Esophagus squamous epithelium (tissue), 5 donors: ENCODE measurements at regions not wholly inside any gene's neighbourhood (a gene's known extent, or its start where the extent isn't known, plus 50 kb on each side); places are given as distances from the start of the nearest gene placed in this dataset.
"Not testable (repeated sequence)": the region's sequence is repeated elsewhere in the genome, so short reads cannot be mapped to it uniquely, and the experiment has no call there.

Experiments
- DNase-seq: peaks from one replicate; lab custom pipeline; 2025; lab: John Stamatoyannopoulos, UW
- H3K27ac ChIP-seq, 4 donors: fragments of 200-600 bp; sonication (generic); one replicate each; pipeline ENCODE4 v1.5.1; 2016 to 2019; ENCODE audit warnings: mild to moderate bottlenecking in 1 of 4
- H3K27me3 ChIP-seq, 4 donors: fragments of 200-600 bp; sonication (generic); 1 replicate in 3 of 4; 2 replicates in 1 of 4; pipeline versions ENCODE4 v1.5.1 to v1.6.0; 2017 to 2021; ENCODE audit warnings: antibody characterized with exemption in 1 of 4
- H3K36me3 ChIP-seq, 3 donors: fragments of 200-600 bp; sonication (generic); one replicate each; pipeline ENCODE4 v1.5.1; 2016 to 2019
- H3K4me1 ChIP-seq, 3 donors: fragments of 200-600 bp; sonication (generic); one replicate each; pipeline ENCODE4 v1.5.1; 2017 to 2019
- H3K4me3 ChIP-seq, 4 donors: fragments of 200-600 bp; sonication (generic); 1 replicate in 3 of 4; 2 replicates in 1 of 4; pipeline ENCODE4 v1.5.1; 2016 to 2019; ENCODE audit warnings: mild to moderate bottlenecking in 2 of 4, moderate library complexity in 1 of 4
- H3K9me3 ChIP-seq, 3 donors: fragments of 200-600 bp; sonication (generic); one replicate each; pipeline ENCODE4 v1.5.1; 2016 to 2019
- CTCF ChIP-seq, 6 experiments: fragments of 450-650 bp in 4 of 6; fragments of 200-600 bp in 2 of 6; sonication (generic) in 2 of 6; IDR thresholded peaks; one replicate each; pipeline ENCODE4 v1.5.1; 2016 to 2019; ENCODE audit warnings: antibody characterized with exemption in 6 of 6, mild to moderate bottlenecking in 4 of 6, moderate library complexity in 4 of 6
- POLR2A ChIP-seq, 4 donors: fragments of 450-650 bp; IDR thresholded peaks; one replicate each; pipeline ENCODE4 v1.6.1; 2017; ENCODE audit warnings: antibody characterized with exemption in 4 of 4, mild to moderate bottlenecking in 4 of 4, moderate library complexity in 3 of 4
- WGBS, 2 donors: methylation state at CpG; one replicate each; pipeline ENCODE4 v1.1.5; 2018; 5-methylcytosine and 5-hydroxymethylcytosine counted together
- intact Hi-C: fragments of 100-400 bp; cut with DNase I; formaldehyde crosslinking; loops from one replicate; pipeline ENCODE4 v1.15.0; 2022
- donor health status: DM: yes; HTN: yes; CAD: no.

GRCh38 chrX:81412428-81412827 is 210.5 kb downstream of the SH3BGRL start:
- Histone ChIP-seq H3K27me3 (no peaks in the 10 kb centered on the region), H3K4me1 (no peaks in the 10 kb centered on the region), H3K9me3 (no peaks in the 10 kb centered on the region), H3K4me3 (no peak overlapping the region), H3K27ac (no peak overlapping the region), H3K36me3 (no peaks in the 10 kb centered on the region)
- WGBS, 2 donors = 86 to 94% methylated on average over 10 to 13 of the region's 13 CpGs
- DNase-seq = no peak
- TF ChIP-seq CTCF (IDR thresholded peaks at IDR 0.05) (no peak), POLR2A (IDR thresholded peaks at IDR 0.05) (no peak)
- intact Hi-C loops = no loop called here

- H3K27ac ChIP-seq, H3K27me3 ChIP-seq, H3K4me3 ChIP-seq, H3K9me3 ChIP-seq, DNase-seq, H3K4me1 ChIP-seq, H3K36me3 ChIP-seq, intact Hi-C loops: not testable (repeated sequence)
- 69 to 82% methylated on average over 7 to 10 of the region's 16 CpGs for WGBS, 2 donors
These were observed 211.0 kb downstream of the SH3BGRL start for GRCh38 chrX:81412857-81413256.

GRCh38 chrX:81414630-81415029 is 212.7 kb downstream of the SH3BGRL start:
- Histone ChIP-seq H3K27me3 (no peaks in the 10 kb centered on the region), H3K4me3 (no peak overlapping the region), H3K4me1 (no peaks in the 10 kb centered on the region), H3K9me3 (no peaks in the 10 kb centered on the region), H3K27ac (no peak overlapping the region), H3K36me3 (no peaks in the 10 kb centered on the region)
- 50 to 54% methylated on average over 3 of the region's 3 CpGs for WGBS, 2 donors
- TF ChIP-seq POLR2A (IDR thresholded peaks at IDR 0.05) (no peak), CTCF (IDR thresholded peaks at IDR 0.05) (no peak)
- intact Hi-C loops = no loop called here
- DNase-seq = no peak
